A204.1 (cell line): ENCODE measurements at regions not wholly inside any gene's neighbourhood (a gene's known extent, or its start where the extent isn't known, plus 50 kb on each side); places are given as distances from the start of the nearest gene placed in this dataset.
"Not testable (repeated sequence)": the region's sequence is repeated elsewhere in the genome, so short reads cannot be mapped to it uniquely, and the experiment has no call there.

ENCODE experiments used
- FAIRE-seq: peaks from 2 replicates; lab custom pipeline; 2012; peaks lifted over from hg19 to GRCh38; lab: Jason Lieb, UNC

GRCh38 chr1:195915826-195916225 lies 692.4 kb downstream of the KCNT2 start:
- FAIRE-seq: no peak

GRCh38 chr1:195909061-195909460 lies 699.2 kb downstream of the KCNT2 start:
- no peak for FAIRE-seq

- no peak for FAIRE-seq
These were observed 700.1 kb downstream of the KCNT2 start for GRCh38 chr1:195908121-195908520.

- no peak for FAIRE-seq
These were observed 705.0 kb downstream of the KCNT2 start for GRCh38 chr1:195903203-195903602.

- no peak for FAIRE-seq
These were observed 705.5 kb downstream of the KCNT2 start for GRCh38 chr1:195902779-195903178.

GRCh38 chr1:195899762-195900352 lies 708.4 kb downstream of the KCNT2 start:
- no peak for FAIRE-seq

GRCh38 chr1:195898924-195899323 lies 709.3 kb downstream of the KCNT2 start:
- FAIRE-seq: no peak

GRCh38 chr1:195898373-195898772 lies 709.9 kb downstream of the KCNT2 start:
- no peak for FAIRE-seq

- FAIRE-seq: no peak
These were observed 711.2 kb downstream of the KCNT2 start for GRCh38 chr1:195897076-195897475.

- no peak for FAIRE-seq
These were observed 713.8 kb downstream of the KCNT2 start for GRCh38 chr1:195894411-195894810.

GRCh38 chr1:195886000-195886399 lies 722.2 kb downstream of the KCNT2 start:
- no peak for FAIRE-seq

GRCh38 chr1:195878478-195878877 lies 729.8 kb downstream of the KCNT2 start:
- no peak for FAIRE-seq

GRCh38 chr1:195876792-195877191 lies 731.4 kb downstream of the KCNT2 start:
- FAIRE-seq: no peak

- no peak for FAIRE-seq
These were observed 735.9 kb downstream of the KCNT2 start for GRCh38 chr1:195872376-195872775.

- FAIRE-seq: no peak
These were observed 740.6 kb downstream of the KCNT2 start for GRCh38 chr1:195867638-195868037.

GRCh38 chr1:195866781-195867222 lies 741.4 kb downstream of the KCNT2 start:
- FAIRE-seq: no peak

GRCh38 chr1:195866091-195866780 lies 742.0 kb downstream of the KCNT2 start:
- no peak for FAIRE-seq

GRCh38 chr1:195851804-195852203 lies 756.4 kb downstream of the KCNT2 start:
- FAIRE-seq: no peak

- FAIRE-seq: no peak
These were observed 757.1 kb downstream of the KCNT2 start for GRCh38 chr1:195851016-195851601.

GRCh38 chr1:195849180-195849579 lies 759.1 kb downstream of the KCNT2 start:
- no peak for FAIRE-seq

GRCh38 chr1:195847957-195848875 lies 760.0 kb downstream of the KCNT2 start:
- FAIRE-seq: not testable (repeated sequence)

GRCh38 chr1:195831789-195832188 lies 776.5 kb downstream of the KCNT2 start:
- no peak for FAIRE-seq

GRCh38 chr1:195828325-195828724 lies 779.9 kb downstream of the KCNT2 start:
- no peak for FAIRE-seq
